Epithelial cell of proximal tubule (primary cell): ENCODE measurements at regions not wholly inside any gene's neighbourhood (a gene's known extent, or its start where the extent isn't known, plus 50 kb on each side); places are given as distances from the start of the nearest gene placed in this dataset.

Experiments
- DNase-seq: peaks from one replicate; pipeline ENCODE4 v3.0.0-alpha.2; 2011; ENCODE audit warnings: low read depth
- H3K4me3 ChIP-seq: 2 replicates; pipeline ENCODE4 v1.5.1; 2011; ENCODE audit warnings: low read depth, mild to moderate bottlenecking, low read length
- TF ChIP-seq, protein P1 (sequence below): conservative IDR thresholded peaks from 2 replicates; pipeline ENCODE4 v1.5.1; 2012; ENCODE audit warnings: low read depth, mild to moderate bottlenecking, low read length

DNA sequence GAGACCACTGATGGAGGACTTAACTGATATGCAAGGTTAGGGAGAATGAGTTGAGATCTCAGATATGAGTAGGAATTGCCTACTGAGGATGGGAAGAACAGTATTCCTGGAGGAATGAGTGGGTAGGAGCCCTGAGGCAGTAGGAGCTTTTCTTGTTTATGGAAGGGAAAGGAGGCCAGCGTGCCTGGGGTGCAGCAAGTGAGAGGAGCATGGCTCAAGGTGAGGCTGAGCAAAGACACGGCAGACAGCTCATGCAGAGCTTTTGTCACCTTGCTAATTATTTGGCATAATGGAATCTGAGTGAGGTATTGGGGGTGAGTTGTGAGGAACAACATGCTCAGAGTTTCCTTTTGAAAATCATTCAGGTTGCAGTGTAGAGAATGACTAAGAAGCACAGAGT, 65.3 kb upstream of the IBSP start:
- TF ChIP-seq, protein P1, sequence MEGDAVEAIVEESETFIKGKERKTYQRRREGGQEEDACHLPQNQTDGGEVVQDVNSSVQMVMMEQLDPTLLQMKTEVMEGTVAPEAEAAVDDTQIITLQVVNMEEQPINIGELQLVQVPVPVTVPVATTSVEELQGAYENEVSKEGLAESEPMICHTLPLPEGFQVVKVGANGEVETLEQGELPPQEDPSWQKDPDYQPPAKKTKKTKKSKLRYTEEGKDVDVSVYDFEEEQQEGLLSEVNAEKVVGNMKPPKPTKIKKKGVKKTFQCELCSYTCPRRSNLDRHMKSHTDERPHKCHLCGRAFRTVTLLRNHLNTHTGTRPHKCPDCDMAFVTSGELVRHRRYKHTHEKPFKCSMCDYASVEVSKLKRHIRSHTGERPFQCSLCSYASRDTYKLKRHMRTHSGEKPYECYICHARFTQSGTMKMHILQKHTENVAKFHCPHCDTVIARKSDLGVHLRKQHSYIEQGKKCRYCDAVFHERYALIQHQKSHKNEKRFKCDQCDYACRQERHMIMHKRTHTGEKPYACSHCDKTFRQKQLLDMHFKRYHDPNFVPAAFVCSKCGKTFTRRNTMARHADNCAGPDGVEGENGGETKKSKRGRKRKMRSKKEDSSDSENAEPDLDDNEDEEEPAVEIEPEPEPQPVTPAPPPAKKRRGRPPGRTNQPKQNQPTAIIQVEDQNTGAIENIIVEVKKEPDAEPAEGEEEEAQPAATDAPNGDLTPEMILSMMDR = no peak
- DNase-seq = no peak
- no peak overlapping the region for H3K4me3 ChIP-seq

DNA sequence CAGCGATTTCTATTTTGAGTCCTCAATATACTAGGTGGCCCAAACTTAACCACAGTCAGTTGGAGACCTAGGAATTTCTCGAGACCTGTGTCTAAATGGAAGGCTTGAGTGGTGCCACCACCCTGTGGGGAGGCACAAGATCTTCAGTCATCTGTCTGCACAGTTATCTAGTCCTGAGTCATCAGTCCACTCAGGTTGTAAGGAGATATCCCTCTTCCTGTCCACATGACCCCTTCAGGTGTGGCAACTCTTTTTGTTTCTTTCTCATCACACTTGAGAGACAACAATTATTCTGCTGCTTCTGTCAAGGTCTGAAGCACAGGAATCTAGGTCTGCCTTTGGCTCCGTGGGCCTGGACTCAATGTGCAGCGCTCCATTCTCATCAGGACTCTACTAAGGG, 64.4 kb upstream of the IBSP start:
- peak; percentile 16 for DNase-seq
- TF ChIP-seq, protein P1 = no peak

DNA sequence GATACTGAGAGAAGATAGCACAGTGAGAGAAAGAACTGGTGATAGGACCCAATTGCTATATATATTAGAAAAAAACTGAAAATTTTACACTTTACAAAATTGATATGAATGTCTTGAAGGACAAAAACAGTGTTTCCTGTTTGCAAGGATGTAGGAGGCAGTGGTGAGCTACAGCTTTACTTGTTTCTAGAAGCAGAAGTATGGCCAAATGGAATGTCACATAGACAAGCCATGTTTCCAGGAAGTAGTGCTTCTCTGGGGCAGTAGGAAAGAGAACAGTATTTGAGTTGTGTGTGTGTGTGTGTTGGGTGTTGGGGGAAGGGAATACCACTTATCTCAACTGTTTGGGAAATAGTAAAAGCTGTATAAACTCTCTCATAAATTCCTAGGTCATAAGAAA, 60.9 kb upstream of the IBSP start:
- TF ChIP-seq, protein P1 = no peak
- no peak overlapping the region for H3K4me3 ChIP-seq
- no peak for DNase-seq

More for the DNA sequence above, 64.4 kb upstream of the IBSP start:
- no peak overlapping the region for H3K4me3 ChIP-seq

DNA sequence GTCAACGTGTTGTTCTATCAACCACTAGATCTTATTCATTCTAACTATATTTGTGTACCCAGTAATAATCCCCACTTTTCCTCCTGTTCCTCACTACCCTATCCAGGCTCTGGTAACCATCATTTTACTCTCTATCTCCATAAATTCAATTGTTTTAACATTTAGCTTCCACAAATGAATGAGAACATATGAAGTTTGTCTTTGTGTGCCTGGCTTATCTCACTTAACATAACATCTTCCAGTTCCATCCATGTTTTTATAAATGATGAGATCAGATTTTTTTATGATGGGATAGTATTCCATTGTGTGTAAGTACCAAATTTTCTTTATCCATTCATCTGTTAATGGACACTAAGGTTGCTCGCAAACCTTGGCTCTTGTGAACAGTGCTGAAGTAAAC, 59.9 kb upstream of the IBSP start:
- TF ChIP-seq, protein P1 = no peak

DNA sequence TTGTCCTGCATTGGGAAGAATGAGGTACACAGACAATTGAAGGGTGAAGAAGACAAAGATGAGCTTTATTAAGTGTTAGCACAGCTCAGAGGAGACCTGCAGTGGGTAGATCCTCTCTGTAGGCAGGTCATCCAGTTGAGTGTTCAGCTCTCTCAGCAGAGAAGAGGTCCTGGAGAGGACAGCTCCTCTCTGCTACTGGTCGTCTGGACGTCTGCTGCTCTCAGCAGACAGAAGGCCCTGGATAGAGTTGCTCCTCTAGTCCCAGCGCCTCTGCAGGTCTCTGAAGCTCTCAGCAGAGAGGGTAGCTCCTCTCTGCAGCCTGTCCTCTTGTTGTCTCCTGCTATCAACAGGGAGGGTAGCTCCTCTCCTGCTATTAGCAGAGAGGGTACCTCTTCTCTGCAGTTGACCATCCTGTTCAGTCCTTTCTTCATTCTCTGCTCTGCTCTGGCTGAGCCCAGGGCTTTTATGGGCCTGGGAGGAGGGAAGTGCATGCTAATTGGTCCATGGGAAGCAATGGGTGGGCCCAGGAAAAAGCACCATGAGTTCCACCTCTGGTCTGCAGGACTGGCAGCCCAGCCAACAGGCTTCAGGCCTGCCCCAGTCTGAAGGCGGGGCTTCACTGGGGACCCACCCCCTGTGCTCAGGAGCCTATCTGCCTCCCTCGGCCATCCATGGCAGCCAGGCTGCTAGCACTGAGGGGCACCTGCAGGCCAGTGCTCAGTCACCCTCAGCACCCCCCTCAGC, 54.1 kb upstream of the IBSP start:
- no peak overlapping the region for H3K4me3 ChIP-seq
- TF ChIP-seq, protein P1 = no peak
- no peak for DNase-seq

More for the DNA sequence above, 59.9 kb upstream of the IBSP start:
- DNase-seq = no peak
- H3K4me3 ChIP-seq = no peak overlapping the region

DNA sequence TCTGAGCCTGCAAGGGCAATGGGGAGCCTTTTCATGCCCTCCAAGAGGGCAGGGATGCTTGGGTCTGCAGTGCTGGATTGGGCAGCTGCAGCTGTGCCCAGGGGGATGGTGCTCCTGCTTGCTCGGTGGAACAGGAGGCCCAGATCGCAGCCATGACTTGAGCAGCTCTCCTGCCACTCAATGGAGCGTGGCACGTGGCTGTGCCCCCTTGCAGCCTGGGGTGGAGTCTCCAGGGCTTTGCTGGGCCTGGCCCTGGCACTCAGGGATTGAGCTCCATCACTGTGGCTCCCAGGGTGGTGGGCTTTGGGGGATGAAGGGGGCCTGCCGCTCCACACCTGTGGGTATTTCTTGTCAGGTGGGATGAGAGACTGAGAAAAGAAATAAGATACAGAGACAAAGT, 53.4 kb upstream of the IBSP start:
- TF ChIP-seq, protein P1 = no peak
- DNase-seq = no peak
- H3K4me3 ChIP-seq = no peak overlapping the region
